Keratinocyte (primary cell): ENCODE measurements at regions not wholly inside any gene's neighbourhood (a gene's known extent, or its start where the extent isn't known, plus 50 kb on each side); places are given as distances from the start of the nearest gene placed in this dataset.

Source experiments
- CTCF ChIP-seq, 3 experiments: IDR thresholded peaks in 1 of 3; conservative IDR thresholded peaks in 1 of 3; optimal IDR thresholded peaks in 1 of 3; 2 replicates in 2 of 3; 3 replicates in 1 of 3; pipeline versions ENCODE3 to v1.5.1; 2011; ENCODE audit warnings: low read length in 3 of 3, mild to moderate bottlenecking in 3 of 3, moderate library complexity in 2 of 3, control low read depth in 1 of 3, inconsistent platforms in 1 of 3; ENCODE audit not compliant: insufficient read depth in 2 of 3; ENCODE audit errors: extremely low read depth in 1 of 3
- EZH2 ChIP-seq: IDR thresholded peaks from one replicate; pipeline ENCODE4 v1.6.1; 2012; ENCODE audit warnings: inconsistent platforms, mild to moderate bottlenecking, low read length, moderate library complexity

GRCh38 chr14:31952573-31952972, 124.5 kb upstream of the ARHGAP5 start:
- TF ChIP-seq CTCF (optimal IDR thresholded peaks at IDR 0.05 in 1 of 3, IDR thresholded peaks at IDR 0.05 in 1 of 3, conservative IDR thresholded peaks at IDR 0.05 in 1 of 3; ENCODE audit: extremely low read depth in 1 of 3, insufficient read depth in 2 of 3, low read length in 3 of 3) (no peak), EZH2 (no peak)
